SK-N-MC (cell line): ENCODE measurements at regions not wholly inside any gene's neighbourhood (a gene's known extent, or its start where the extent isn't known, plus 50 kb on each side); places are given as distances from the start of the nearest gene placed in this dataset.

Experiments
- EZH2 ChIP-seq: fragments of 200-600 bp; sonication (generic); IDR thresholded peaks from one replicate; pipeline ENCODE4 v1.6.1; 2017; ENCODE audit warnings: antibody characterized with exemption
- FOXP2 ChIP-seq: optimal IDR thresholded peaks from 2 replicates; pipeline ENCODE3; 2011; ENCODE audit warnings: mild to moderate bottlenecking, moderate library complexity; ENCODE audit not compliant: insufficient read depth; ENCODE audit errors: extremely low read length, control extremely low read depth
- POLR2AphosphoS5 ChIP-seq: IDR thresholded peaks from 2 replicates; pipeline ENCODE4 v1.6.1; 2012; ENCODE audit warnings: mild to moderate bottlenecking, low read depth, low read length, borderline replicate concordance

DNA sequence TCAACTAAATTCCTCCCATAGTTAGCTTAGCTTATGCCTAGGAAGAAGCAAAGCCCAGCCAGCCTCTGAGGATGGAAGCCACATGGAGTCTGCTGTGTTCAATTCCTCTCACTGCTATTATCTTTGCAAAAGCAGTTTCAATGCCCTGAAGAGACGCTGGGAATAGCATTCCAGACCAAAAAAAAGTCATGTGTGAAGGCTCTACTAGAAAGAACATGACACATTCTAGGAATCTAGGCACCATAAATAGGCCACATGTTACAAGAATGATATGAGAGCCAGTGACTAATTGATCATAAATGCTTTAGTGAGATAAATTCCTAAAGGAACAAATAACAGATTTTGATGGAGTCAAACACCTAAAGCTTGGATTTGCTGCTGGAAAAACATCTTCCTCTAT, 800.8 kb downstream of the TUSC7 start:
- TF ChIP-seq EZH2 (no peak), POLR2AphosphoS5 (no peak), FOXP2 (no peak)
